ENCODE measurements at regions not wholly inside any gene's neighbourhood (a gene's known extent, or its start where the extent isn't known, plus 50 kb on each side); places are given as distances from the start of the nearest gene placed in this dataset.

GRCh38 chr5:175096469-175097165, 347.4 kb downstream of the DRD1 start:
- no peak for TF ChIP-seq POLR2A (IDR thresholded peaks at IDR 0.05)
- TF ChIP-seq, protein P1, sequence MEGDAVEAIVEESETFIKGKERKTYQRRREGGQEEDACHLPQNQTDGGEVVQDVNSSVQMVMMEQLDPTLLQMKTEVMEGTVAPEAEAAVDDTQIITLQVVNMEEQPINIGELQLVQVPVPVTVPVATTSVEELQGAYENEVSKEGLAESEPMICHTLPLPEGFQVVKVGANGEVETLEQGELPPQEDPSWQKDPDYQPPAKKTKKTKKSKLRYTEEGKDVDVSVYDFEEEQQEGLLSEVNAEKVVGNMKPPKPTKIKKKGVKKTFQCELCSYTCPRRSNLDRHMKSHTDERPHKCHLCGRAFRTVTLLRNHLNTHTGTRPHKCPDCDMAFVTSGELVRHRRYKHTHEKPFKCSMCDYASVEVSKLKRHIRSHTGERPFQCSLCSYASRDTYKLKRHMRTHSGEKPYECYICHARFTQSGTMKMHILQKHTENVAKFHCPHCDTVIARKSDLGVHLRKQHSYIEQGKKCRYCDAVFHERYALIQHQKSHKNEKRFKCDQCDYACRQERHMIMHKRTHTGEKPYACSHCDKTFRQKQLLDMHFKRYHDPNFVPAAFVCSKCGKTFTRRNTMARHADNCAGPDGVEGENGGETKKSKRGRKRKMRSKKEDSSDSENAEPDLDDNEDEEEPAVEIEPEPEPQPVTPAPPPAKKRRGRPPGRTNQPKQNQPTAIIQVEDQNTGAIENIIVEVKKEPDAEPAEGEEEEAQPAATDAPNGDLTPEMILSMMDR (IDR thresholded peaks at IDR 0.05): no peak
- TF ChIP-seq EP300 (IDR thresholded peaks at IDR 0.05): no peak

All from ovary (tissue), 3 donors.